ENCODE measurements at regions not wholly inside any gene's neighbourhood (a gene's known extent, or its start where the extent isn't known, plus 50 kb on each side); places are given as distances from the start of the nearest gene placed in this dataset.

DNA sequence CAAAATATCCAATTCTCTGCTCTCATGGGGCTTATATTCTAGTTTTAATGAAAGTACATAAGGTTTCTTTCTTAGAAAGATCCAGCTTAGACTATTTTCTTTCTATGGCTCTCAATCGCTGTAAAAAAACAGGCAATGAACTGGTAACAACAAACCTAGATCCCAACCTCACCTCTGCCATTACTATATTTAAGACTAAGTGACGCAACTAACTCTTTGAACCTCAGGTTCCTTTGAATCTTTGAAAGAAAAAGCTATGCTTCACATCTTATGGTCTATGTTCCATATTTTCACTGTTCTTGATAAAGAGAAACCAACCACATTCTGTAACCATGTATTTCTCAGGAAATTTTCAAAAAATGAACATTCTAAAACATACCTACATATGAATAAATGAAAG lies 88.5 kb downstream of the ELAPOR2 start:
- DNase-seq = no peak

DNA sequence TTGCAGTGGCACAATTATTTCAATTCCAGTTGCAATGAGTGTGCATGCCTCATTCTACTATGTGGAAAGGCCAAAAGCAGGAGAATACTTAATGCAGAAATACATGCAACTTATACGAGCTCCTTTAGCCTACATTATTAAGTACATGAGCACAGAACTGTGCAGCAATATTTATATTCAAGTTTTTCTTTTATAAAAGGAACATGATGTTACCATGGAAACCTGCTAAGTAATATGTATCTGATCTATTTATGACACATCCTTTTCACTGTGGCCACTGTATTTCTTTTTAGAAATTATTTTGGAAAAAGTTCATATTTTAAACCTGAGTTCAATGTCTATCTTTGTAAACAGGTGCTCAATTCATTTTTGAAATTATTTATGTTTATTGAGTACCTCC lies 88.9 kb downstream of the ELAPOR2 start:
- DNase-seq = no peak

DNA sequence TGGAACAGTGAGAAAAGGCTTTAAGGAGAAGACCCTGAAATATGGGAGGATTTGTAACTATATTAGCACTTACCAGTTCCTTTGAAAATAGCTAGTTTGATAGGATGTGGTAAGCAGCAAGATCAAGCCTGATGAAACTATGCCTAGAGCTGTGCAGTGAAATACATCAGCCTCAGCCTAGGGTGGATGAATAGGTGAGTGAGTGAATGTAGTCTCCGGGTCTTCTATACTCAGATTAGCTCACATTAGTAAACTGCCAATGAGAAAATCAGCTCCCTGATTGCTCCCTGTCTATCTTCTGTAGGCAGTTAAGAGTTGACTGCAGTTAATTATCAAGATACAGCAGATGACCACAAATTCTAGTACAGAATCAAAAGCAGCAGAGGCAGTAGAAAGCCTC lies 89.6 kb downstream of the ELAPOR2 start:
- no peak for DNase-seq

DNA sequence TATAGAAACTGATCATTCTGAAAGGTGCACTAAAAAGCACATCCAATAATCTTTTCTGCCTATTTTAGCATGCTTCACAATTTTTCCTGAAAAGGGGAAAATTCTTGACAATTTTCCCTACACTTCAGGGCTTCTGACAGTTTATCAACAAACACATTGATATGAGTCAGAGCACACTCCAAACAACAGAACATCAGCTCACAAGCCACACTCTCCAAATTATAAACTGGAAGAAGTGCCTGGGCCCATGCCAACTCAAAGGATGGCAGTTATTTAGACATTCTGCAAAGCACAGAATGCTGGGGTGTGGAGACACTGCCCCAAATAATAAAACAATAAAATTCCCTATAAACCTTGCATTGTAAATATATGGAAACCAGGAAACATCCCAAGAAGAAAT lies 90.8 kb downstream of the ELAPOR2 start:
- DNase-seq = no peak

DNA sequence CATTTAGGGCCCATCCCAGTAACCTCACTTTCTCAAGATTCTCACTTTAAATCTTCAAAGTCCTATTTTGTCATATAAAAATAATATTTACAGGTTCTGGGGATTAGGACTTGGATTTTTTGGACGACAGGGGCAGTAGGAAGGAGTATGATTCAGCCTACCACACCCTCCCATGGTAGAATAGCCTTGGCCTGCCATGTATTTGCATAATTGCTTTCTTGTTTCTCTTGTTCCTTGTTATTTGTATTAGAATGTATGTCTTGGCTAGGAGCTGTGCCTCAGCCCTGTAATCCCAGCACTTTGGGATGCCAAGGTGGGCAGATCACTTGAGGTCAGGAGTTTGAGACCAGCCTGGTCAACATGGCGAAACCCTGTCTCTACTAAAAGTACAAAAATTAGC lies 92.5 kb downstream of the ELAPOR2 start:
- no peak for DNase-seq

DNA sequence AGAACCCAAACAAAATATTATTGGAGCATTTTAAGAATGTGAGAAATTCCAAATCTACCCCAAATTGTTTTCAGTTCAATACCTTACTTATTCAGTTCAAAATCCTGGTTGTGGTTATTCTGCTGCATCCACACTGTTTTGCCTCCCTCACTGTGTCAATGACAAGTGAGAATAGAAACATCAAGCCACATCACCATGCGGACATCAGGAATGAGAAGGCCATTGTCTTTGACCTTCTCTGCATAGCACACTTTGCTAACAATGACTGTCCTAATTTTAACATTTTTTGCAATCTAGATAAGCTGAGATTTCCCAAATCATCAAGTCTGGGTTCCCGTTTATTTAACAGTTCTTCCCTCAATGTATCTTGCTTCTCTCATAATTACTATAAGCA lies 93.7 kb downstream of the ELAPOR2 start:
- no peak for DNase-seq

DNA sequence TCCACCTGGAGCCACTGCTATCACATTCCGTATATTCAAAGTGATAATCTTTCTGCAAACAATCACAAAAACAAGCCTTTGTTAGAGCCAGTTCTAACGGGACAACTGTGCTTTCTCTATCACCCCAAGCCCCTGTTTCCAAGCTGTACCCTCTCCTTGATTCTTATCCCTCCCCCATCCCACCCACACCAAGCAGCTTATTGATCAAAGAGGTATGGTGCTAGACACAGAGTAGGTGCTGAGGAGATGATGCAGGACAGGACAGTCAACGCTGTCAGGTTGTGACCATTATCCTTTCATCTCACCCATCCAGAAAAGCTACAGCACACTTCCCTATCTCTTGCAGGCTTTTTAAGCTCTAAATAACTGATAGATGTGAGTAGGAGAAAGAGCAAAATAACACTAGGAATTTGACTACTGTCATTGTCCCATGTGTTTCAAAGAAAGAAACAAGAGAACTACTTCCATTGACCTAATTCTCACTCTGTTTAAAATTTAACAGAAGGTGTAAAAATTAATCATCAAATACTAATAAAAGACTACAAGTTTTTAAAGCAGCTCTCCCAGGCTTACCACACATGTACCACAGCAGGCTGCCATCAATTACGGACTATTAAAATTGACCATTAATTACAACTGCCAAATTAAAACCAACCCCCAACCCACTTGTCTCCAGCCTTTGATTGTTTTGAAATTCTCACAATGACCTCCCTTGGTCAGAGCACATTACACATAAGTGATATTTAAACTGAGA lies 94.3 kb downstream of the ELAPOR2 start:
- DNase-seq = no peak

DNA sequence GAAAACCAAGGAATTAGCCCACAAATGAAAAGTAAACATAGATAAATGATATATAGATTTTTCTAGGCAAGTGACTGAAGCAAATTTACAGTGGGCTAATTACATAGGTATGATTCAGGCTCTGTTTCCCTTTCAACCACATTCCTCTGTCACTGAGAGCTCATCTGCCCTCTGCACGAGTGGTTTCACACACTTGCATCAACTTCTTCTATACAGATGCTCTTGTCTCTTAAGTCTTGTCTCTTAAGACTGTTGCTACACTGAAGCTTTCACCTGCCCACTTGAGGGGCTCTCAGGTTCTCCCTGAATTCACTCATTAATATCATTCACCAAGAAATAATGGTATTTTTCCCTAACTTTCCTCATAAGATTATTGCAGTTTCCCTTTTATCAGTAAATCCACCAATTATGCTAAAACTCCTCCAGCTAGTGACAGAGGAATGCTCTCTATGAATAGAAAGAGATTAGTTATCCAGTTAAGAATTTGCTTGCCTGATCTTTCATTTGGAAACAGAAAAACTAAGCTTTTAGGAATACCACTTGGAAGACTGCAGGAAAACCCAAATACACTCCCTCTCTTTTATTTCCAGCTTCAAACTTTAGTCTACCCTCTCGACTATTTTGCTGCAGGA lies 95.7 kb downstream of the ELAPOR2 start:
- no peak for DNase-seq

DNA sequence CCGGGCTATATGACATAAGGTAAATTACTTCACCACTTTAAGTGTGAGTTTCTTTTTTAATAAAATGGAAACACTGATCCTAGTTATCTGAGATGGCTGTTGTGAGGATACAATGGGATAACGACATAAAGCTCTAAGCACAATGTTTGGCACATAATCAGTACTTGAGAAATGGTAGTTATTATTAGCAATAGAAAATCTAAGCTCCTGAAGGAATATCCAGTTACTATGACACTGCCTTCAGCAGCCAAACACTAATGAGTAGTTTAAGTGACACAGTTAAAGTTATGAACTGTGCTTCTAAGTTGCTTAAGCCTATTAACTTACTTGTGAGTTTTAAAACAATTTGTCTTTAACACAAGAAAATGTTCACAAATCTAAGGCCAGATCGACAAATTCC lies 96.8 kb downstream of the ELAPOR2 start:
- no peak for DNase-seq

DNA sequence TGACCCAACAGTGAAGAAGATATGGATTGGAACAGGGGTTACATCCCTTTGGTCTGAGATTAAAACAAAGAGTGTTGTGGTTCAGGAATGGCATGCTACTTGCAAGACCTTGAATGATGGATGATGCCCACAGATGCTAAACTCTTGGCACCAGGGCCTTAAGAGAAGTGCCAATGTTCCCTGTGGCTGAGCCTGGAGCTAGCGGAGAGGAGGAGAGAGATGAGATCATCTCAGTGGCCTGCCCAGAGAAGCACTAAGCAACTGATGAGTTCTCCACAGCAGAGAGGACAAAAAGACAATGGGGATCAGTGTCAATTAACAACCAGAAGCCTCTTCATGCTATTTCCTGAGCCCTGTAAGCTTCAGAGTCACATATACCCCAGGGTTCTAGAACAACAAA lies 97.8 kb downstream of the ELAPOR2 start:
- no peak for DNase-seq

DNA sequence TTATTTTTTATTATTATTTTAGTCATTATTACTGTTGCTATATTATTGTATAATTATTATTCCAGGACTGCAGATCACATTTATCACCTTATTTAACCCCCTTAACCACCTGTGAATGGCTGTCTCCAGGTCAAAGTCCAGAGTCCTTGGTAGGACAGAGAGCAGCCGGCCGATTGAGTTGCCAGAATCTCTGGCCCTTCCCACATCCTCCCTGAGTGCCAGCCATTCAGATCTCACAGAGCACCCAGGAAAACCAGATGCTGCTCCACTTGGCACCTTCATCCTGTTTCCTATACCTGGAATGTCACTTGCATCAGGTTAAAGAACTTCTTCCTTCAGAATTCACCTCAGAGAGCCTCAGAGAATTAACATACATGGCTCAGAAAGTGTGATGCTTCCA lies 101.1 kb downstream of the ELAPOR2 start:
- no peak for DNase-seq

DNA sequence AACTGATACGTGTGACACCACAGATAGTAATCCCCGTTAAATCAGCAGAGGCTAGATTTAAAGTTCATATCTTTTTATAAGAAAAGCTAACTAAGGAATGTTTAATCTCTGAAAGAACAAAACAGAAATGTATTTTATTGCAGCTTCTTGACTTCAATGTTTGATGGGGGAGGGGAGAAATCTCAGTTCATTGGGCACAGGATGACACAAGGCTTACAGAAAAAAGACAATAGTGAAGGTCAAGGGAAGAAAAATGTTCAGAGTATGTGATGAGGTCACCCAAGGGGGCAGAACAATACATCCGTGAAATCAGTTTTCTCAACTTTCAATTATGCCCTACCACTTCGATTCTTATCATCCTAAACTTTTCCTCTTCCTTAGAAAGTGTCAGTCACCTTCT lies 102.9 kb downstream of the ELAPOR2 start:
- no peak for DNase-seq

DNA sequence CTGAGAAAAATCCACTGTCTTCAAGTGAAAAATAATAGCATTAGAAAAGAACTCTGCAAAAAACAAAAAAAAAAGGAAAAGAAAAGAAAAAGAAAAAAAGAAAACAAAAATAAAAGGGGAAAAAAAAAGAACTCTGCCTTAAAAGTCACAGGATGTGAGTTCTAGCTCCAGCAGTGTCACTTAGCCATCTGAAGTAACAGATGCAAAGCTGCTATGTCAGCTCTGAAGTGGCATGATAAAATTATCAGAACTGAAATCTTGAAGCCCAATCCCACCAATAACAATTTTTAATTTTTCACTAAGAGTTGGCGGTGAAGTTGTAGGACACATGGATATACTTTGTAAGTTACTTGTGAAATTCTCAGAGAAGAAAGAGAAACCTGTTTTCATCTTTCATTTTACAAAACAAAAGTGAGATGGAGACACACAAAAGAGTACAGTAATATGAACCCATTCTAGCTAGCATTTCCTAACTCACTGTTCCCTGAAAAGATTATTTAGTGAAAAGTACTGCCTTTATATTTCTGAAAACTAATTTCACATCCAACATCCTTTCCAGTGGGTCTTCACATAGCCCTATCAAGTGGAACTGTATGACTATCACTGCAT lies 103.5 kb downstream of the ELAPOR2 start:
- no peak for DNase-seq

DNA sequence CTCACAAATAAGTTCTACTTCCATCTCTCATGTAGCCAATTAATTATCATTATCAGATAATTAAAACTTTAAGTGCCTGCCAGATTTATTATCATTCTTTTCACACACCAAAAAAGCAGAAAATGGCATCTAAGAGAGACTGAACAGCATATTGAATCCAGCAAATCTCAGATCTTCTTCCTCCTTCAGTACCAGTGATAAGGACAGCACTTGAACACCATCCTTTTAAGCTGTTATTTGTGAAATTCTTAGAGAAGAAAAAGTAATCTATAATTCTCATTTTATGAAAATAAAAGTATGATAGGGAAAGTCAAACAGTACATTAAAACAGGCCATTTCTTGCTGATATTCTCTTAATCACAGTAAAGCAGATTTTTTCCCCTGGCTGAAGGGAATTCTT lies 104.5 kb downstream of the ELAPOR2 start:
- DNase-seq = no peak

DNA sequence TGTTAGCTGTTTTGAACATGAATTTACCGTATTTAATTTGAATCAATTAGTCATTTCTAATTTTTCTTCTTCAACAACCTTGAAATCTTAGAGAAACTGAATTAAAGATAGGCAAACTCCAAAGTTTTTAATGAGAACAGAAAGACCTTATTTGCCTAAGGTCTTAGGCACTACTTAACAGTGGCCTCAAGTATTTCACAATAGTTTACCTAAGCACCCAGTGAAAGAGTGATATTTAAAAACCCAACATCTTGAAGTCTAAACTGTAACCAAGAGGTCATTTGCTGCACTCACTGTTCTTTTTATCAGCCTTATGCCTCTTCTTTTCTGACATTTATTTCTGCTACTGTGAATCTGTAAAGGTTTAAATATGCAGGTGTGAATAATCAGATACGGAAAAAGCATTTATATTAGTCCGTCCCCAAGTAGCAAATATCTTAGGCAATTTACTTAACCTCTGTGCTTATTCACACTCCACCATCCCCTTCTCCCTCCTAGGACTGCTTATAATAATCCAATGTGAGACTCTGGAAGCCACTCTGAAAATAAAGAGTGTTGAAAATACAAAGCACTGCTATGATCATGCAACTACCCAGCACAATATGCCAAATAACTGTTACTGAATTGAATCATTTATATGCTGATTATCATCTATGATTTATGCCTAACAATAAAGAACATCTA lies 105.7 kb downstream of the ELAPOR2 start:
- no peak for DNase-seq

DNA sequence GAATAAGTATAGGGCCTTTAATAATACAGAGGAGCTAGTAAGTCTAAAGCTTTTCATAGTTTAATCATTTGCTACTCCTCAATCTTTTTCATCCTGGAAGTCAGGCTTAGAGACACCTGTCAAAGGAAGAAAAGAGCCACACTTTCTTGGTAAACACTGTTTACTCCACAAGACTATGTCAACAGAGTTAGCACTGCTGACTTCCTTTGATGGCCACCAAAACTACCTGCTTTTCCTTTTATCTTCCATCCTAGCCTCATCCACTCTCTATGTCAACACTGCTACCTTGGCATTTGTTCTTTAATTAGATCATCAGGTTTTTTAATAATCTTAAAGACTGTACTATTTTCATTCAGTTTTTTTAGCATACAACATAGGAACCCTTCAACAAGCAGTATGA lies 106.2 kb downstream of the ELAPOR2 start:
- no peak for DNase-seq

DNA sequence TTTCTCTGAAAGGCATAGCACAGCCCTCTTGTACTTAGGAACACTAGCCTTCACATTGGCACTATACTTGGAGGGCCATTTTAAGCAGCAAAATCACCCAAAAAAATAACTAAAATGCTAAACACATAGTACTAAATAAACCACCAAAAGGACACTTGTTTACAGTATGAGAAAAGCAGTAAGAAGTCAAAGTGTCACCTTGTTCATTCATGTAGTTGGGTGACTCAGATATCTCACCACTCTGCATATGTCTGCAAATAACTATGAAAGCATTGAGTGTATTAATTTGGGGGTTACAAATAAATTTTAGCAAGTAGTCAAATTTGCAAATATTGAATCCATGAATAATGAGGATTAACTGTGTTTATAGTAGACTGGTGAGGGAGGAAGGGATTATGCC lies 107.6 kb downstream of the ELAPOR2 start:
- no peak for DNase-seq

DNA sequence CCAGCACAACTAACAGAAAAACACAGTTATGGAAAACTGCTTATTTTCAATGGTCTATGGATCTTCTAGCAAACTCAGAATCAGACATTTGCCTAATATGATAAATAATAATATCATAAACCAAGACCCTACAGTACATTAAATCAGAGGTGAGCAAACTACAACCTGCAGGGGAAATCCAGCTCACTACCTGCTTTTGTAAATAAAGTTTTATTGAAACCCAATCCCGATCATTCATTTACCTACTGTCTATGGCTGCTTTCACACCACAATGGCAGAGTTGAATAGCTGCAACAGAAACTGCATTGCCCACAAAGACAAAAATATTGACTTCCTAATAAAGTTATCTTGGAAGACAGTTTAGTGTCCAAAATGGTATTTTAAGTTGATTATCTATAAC lies 108.5 kb downstream of the ELAPOR2 start:
- no peak for DNase-seq

DNA sequence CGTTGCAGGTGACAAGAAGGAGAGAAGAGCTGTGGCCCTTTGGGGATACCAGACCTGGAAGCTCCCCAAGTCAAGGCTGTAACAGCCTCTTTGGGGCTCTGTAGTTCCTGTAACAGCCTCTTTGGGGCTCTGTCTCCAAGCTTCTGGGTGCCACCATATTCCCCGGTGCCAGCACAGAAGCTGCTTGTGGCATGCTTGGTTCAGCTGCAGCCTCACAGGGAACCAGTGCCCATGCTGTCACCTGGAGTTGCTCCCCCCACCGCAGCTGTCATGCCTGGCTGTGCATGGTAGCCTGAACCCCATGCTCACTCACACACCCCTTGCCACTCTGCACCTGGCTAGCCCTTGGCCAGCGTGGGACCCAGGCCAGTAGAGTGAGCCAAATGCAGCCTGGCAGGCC lies 109.1 kb downstream of the ELAPOR2 start:
- DNase-seq = no peak

DNA sequence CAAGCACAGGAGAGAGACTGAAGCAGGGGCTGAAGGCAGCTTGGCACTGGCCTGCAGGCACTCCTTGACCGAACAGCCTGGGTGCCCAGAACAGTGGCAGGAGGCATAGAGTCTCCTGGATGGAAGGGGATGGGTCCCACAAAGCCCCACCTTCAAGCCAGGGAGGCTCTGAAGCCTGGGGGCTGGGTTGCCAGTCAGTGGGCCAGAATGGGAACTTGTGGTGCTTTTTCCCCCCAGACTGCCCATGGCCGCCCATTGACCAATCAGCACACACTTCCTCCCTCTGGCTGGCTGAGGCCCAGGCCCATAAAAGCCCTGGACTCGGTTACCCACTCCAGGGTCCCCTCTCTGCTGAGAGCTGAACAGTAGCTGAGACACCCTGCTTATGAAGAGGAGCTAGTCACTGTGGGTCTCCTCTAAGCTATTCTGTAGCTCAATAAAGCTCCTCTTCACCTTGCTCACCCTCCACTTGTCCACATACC lies 109.6 kb downstream of the ELAPOR2 start:
- DNase-seq = no peak

DNA sequence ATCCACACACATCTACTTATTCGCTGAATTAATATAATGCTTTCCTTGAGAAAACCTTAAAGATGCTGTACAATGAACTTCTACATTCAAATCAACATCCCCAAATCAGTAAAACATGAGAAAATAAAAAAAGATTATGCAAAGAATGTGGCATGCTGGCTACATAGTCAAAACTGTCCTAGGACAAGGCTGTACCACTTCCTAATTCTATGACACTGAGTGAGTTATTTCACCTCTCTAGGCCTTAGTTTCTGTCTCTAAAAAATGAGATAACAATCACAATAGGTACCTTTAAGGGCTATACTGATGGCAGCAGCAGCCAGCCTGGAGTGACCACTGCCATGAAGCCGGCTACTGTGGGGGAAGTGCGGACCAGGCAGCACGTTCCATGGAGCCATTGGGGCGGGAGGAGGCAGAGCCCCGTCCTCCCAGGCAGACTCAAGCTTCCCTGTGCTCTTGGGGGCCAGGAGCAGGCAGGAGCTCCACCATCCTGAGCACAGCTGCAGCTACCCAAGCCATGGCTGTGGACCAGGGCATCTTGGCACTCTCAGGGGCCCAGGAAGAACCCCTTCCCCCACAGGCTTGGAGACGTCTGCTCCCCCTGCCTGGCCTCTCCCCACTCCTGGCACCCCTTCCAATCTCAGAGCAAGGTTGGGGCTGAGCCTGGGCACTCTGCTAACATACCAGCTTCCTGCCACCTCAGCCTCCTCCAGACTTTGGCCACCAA lies 110.2 kb downstream of the ELAPOR2 start:
- DNase-seq = no peak

DNA sequence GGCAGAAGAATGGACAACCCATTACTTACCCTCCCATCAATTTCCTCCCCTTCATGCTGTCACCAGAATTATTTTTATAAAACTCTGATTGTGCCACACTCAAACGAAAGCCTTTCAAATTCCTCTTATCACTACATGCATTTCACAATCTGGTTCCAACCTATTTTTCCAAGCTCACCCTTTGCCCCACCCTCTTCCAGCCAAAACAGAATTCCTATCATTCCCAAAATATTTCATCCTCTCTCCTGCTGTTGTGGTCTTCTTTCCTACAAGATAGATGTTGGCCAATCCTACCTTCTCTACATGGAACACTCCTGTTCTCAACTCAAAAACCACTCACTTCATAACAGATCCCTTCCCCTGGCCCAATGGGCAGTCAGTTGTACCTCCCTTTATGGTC lies 111.5 kb downstream of the ELAPOR2 start:
- DNase-seq = no peak

DNA sequence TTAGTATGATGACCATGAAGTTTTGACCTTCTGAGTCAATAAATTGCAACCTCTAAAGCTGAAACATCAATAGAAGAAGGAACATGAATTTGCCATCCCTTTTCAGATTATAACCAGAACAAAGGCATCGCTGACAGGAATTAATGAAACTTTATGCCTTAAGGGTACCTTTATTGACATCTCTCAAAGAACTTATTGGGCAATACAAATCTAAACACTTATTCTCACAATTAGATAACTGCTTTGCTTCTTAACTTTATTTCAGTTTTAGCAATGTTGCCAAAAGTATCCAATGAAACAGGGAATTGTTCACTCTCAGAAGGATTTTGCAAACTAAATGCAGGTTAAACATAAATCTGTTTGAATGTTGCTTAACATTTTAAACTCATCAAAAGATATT lies 116.0 kb downstream of the ELAPOR2 start:
- no peak for DNase-seq

Data from RPMI8226 (cell line).